ENCODE measurements at regions not wholly inside any gene's neighbourhood (a gene's known extent, or its start where the extent isn't known, plus 50 kb on each side); places are given as distances from the start of the nearest gene placed in this dataset.
"Not testable (repeated sequence)": the region's sequence is repeated elsewhere in the genome, so short reads cannot be mapped to it uniquely, and the experiment has no call there.

GRCh38 chr9:41779897-41780406 is 349.3 kb downstream of the CNTNAP3B start:
- not testable (repeated sequence) for H3K27me3 Mint-ChIP-seq, H3K4me1 Mint-ChIP-seq, H3K36me3 Mint-ChIP-seq, H3K27ac Mint-ChIP-seq, ATAC-seq, H3K9me3 Mint-ChIP-seq, H3K4me3 Mint-ChIP-seq

GRCh38 chr9:41779192-41779591 is 350.0 kb downstream of the CNTNAP3B start:
- not testable (repeated sequence) for H3K36me3 Mint-ChIP-seq, H3K4me1 Mint-ChIP-seq, ATAC-seq, H3K4me3 Mint-ChIP-seq, H3K9me3 Mint-ChIP-seq, H3K27ac Mint-ChIP-seq, H3K27me3 Mint-ChIP-seq

DNA sequence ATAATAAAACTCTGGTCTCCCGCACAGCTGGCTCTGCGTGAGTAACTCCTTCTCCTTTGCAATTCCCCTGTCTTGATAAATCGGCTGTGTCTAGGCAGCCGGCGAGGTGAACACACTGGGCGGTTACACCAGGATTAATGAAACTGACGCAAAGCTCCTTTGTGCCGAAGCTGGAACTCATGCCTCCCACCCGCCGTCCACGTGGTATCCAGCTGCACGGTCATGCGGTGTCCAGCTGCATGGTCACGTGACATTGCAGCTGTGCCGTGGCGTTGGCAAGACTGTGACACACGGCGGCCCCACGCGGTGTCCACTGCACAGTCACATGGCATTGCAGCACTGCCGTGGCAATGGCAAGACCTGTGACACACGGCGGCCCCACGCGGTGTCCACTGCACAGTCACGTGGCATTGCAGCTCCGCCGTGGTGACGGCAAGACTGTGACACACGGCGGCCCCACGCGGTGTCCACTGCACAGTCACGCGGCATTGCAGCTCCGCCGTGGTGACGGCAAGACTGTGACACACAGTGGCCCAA is 350.6 kb downstream of the CNTNAP3B start:
- not testable (repeated sequence) for H3K4me1 Mint-ChIP-seq, H3K9me3 Mint-ChIP-seq, H3K36me3 Mint-ChIP-seq, H3K27ac Mint-ChIP-seq, H3K4me3 Mint-ChIP-seq, ATAC-seq, H3K27me3 Mint-ChIP-seq

DNA sequence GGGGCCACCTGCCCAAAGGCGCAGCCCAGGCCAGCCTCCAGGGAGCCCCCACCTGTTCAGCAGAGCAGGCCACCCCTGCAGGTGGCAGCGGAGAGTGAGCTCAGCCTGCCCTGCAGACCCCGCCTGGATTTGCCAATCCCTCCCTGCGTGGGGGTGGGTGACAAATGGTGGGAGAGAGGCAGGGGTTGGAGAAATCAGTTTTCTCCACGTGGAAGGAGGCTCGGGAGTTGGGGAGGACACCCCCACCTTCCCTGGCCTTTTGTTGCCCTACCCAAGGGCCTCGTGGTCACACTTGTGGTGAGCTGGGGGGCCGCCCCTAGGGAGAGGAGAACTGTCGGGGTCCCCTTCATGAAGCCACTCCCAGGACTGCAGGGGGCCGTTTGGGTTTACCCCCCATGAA is 351.7 kb downstream of the CNTNAP3B start:
- not testable (repeated sequence) for H3K4me1 Mint-ChIP-seq, H3K27ac Mint-ChIP-seq, H3K4me3 Mint-ChIP-seq, H3K27me3 Mint-ChIP-seq, ATAC-seq, H3K9me3 Mint-ChIP-seq, H3K36me3 Mint-ChIP-seq

DNA sequence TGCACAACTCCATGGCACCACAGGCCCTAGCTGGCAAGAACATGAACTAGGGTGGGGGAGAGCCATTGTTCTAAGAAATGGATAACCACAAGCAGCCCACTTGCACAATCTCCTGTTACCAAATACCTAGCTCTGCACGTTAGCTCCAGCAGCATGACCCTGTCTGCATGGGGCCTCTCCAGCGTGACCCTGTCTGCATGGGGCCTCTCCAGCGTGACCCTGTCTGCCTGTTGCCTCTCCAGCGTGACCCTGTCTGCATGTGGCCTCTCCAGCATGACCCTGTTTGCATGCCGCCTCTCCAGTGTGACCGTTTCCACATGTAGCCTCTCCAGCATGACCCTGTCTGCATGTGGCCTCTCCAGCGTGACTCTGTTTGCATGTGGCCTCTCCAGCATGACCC is 356.7 kb downstream of the CNTNAP3B start:
- not testable (repeated sequence) for H3K4me3 Mint-ChIP-seq, H3K9me3 Mint-ChIP-seq, H3K27ac Mint-ChIP-seq, H3K4me1 Mint-ChIP-seq, ATAC-seq, H3K36me3 Mint-ChIP-seq, H3K27me3 Mint-ChIP-seq

DNA sequence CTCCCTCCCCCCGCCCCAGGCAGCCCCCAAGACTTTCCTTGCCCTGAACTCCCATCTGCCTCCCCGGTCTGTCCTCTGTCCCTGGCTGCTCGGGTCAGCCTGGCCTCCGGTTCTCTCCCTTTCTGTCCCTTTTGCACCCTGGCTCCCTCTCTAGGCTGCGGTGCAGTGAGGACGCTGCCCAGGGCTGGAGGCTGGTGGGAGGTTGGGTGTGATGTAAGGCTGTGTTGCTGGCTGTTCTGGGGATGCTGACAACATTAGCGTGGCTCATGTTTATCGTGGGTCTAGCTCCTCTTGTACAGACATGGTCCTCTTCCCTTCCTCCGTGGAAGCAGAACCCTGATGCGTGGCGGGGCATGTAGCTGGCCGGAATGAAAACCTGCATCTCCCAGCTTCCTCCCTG is 357.5 kb downstream of the CNTNAP3B start:
- not testable (repeated sequence) for H3K36me3 Mint-ChIP-seq, H3K27me3 Mint-ChIP-seq, H3K4me1 Mint-ChIP-seq, H3K9me3 Mint-ChIP-seq, H3K27ac Mint-ChIP-seq, ATAC-seq, H3K4me3 Mint-ChIP-seq

GRCh38 chr9:41754822-41755221 is 374.4 kb downstream of the CNTNAP3B start:
- H3K36me3 Mint-ChIP-seq, H3K9me3 Mint-ChIP-seq, H3K27ac Mint-ChIP-seq, ATAC-seq, H3K4me3 Mint-ChIP-seq, H3K27me3 Mint-ChIP-seq, H3K4me1 Mint-ChIP-seq: not testable (repeated sequence)

DNA sequence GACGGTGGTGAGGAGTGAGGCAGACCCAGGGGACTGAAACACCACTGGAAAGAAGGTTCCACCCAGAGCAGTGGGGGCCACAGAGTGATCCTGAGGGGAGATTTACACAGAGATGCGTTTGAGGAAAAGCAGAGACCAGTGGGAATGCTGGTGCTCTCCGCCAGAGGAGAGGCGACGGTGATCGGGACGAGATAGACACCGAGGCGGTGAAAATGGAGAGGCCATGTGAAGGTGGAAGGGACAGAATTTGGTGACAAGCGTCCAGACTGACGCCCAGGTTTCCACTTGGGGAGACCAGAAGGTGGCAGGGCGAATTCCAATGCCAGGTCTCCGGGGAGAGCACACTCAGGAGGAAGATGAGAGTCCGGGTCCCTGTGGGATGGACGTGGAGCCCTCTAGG is 374.8 kb downstream of the CNTNAP3B start:
- H3K27ac Mint-ChIP-seq, H3K36me3 Mint-ChIP-seq, H3K27me3 Mint-ChIP-seq, ATAC-seq, H3K4me3 Mint-ChIP-seq, H3K9me3 Mint-ChIP-seq, H3K4me1 Mint-ChIP-seq: not testable (repeated sequence)

- not testable (repeated sequence) for H3K36me3 Mint-ChIP-seq, H3K27ac Mint-ChIP-seq, H3K4me3 Mint-ChIP-seq, H3K4me1 Mint-ChIP-seq, H3K27me3 Mint-ChIP-seq, H3K9me3 Mint-ChIP-seq, ATAC-seq
Measured at GRCh38 chr9:41741897-41742296, 387.3 kb downstream of the CNTNAP3B start.

DNA sequence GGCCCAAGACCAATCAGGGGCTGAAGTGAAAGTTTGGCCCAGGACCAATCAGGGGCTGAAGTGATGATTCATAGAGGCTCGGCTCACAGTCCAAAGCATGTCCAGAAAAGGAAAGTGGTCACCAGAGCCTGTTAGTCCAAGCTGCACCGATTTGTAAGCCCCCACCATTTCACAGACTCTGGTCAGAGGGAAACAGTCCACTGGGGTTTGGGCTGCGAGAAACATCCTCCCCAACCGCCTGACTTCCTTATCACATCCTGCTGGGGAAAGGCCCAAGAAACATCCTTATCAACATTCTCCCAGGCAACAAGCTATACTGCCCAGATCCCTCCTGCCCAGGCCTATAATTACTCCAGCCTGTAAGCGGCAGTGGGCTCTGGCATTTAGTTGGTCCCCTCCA is 388.1 kb downstream of the CNTNAP3B start:
- ATAC-seq, H3K4me1 Mint-ChIP-seq, H3K27ac Mint-ChIP-seq, H3K4me3 Mint-ChIP-seq, H3K9me3 Mint-ChIP-seq, H3K27me3 Mint-ChIP-seq, H3K36me3 Mint-ChIP-seq: not testable (repeated sequence)

DNA sequence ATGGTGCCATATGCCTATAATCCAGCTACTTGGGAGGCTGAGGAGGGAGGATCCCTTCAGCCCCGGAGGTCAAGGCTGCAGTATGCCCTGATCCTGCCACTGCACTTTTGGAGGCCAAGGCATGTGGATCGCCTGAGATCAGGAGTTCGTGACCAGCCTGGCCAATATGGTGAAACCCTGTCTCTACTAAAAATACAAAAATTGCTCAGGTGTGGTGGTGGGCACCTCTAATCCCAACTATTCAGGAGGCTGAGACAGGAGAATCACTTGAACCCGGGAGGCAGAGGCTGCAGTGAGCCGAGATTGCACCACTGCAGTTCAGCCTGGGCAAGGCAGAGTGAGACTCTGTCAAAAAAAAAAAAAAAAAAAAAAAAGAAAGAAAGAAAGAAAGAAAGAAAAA is 390.5 kb downstream of the CNTNAP3B start:
- not testable (repeated sequence) for H3K9me3 Mint-ChIP-seq, H3K27ac Mint-ChIP-seq, H3K4me1 Mint-ChIP-seq, H3K4me3 Mint-ChIP-seq, ATAC-seq, H3K36me3 Mint-ChIP-seq, H3K27me3 Mint-ChIP-seq

DNA sequence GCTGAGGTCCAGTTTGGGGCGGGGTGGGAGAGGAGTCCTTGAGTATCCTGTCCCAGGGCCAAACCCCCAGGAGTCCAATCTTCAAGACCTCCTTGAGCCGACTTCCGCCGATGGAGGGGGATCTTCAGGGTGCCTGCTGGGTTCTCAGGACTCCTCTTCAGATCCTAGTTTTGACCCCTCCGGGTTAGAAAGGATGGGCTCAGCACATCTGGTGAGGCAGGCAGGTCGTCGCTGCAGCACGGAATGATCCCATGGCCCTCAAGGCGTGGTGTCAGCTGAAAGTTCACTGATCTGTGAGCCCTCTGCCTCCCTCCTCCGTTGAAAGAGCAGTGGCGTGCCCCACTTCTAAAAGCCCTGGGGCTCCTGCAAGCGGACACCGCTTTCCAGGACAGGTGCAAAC is 430.0 kb downstream of the CNTNAP3B start:
- H3K36me3 Mint-ChIP-seq, H3K27ac Mint-ChIP-seq, ATAC-seq, H3K4me1 Mint-ChIP-seq, H3K27me3 Mint-ChIP-seq, H3K4me3 Mint-ChIP-seq, H3K9me3 Mint-ChIP-seq: not testable (repeated sequence)

- ATAC-seq, H3K4me3 Mint-ChIP-seq, H3K27ac Mint-ChIP-seq, H3K36me3 Mint-ChIP-seq, H3K9me3 Mint-ChIP-seq, H3K4me1 Mint-ChIP-seq, H3K27me3 Mint-ChIP-seq: not testable (repeated sequence)
Measured at GRCh38 chr9:41697080-41697479, 432.1 kb downstream of the CNTNAP3B start.

GRCh38 chr9:41679312-41679711 is 449.9 kb downstream of the CNTNAP3B start:
- H3K27ac Mint-ChIP-seq, H3K4me1 Mint-ChIP-seq, H3K36me3 Mint-ChIP-seq, H3K9me3 Mint-ChIP-seq, H3K4me3 Mint-ChIP-seq, H3K27me3 Mint-ChIP-seq, ATAC-seq: not testable (repeated sequence)

- not testable (repeated sequence) for H3K36me3 Mint-ChIP-seq, ATAC-seq, H3K27me3 Mint-ChIP-seq, H3K9me3 Mint-ChIP-seq, H3K4me3 Mint-ChIP-seq, H3K4me1 Mint-ChIP-seq, H3K27ac Mint-ChIP-seq
Measured at GRCh38 chr9:41663497-41664036, 465.7 kb downstream of the CNTNAP3B start.

DNA sequence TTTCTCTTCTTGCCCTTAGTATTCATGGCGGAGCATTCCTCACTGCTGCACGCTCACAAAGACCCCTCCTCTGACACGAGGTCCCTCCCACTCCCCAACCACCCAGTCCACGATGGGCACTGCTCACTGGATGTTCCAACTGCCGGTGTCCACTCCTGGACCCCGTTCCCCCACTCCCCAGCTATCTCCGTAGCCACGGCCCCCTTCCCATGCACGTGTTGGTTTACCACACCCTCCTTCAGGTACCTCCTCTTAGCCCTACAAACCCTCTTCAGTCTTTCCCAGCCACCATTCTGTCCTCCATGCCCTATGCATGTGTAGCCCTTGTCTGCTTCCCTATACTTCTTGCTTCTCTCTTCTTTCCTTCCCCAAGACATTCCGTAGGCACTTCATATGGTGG is 469.6 kb upstream of the ZNG1F start:
- not testable (repeated sequence) for H3K4me1 Mint-ChIP-seq, H3K27me3 Mint-ChIP-seq, H3K9me3 Mint-ChIP-seq, H3K36me3 Mint-ChIP-seq, ATAC-seq, H3K4me3 Mint-ChIP-seq, H3K27ac Mint-ChIP-seq

DNA sequence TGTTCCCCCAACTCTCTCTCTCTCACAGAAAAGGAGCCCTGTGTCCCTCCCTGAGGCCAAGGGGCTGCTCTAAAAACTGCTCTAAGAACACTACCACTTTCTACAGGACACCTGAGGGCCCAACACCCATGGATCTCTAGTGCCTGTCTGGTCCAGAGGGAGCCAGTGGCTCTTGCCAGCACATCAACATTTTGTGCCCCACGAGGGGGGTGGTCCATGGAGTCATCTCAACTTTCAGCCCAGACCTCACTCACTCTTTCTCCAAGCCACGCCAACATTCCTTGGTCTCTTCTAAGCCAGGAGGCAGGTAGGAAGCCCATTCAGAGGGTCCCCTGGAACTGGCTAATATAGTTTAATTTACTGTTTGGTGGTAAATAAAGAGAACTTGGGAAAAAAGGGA is 469.0 kb upstream of the ZNG1F start:
- not testable (repeated sequence) for H3K4me3 Mint-ChIP-seq, H3K4me1 Mint-ChIP-seq, H3K27ac Mint-ChIP-seq, H3K36me3 Mint-ChIP-seq, H3K9me3 Mint-ChIP-seq, ATAC-seq, H3K27me3 Mint-ChIP-seq
